ENCODE measurements at regions not wholly inside any gene's neighbourhood (a gene's known extent, or its start where the extent isn't known, plus 50 kb on each side); places are given as distances from the start of the nearest gene placed in this dataset.

GRCh38 chr4:162285753-162286152, 122.0 kb upstream of the FSTL5 start:
- no peak for DNase-seq
- H3K36me3 Mint-ChIP-seq (ENCODE audit: low read depth): no peaks in the 10 kb centered on the region

DNA sequence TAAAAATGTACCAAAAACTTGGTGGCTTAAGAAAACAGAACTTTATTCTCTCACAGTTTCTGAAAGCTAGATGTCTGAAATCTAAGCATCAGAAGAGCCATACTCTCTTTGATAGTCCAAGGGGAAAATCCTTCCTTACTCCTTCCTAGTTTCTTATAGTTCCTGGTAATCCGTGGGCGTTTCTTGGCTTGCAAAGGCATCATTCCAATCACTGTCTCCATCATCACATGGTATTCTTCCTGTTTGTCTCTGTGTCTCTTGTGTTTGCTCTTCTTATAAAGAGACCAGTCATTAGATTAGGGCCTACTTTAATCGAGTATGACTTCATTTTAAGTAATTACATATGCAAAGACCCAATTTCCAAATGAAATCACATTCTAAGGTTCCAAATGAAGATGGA, 118.9 kb upstream of the FSTL5 start:
- no peaks in the 10 kb centered on the region for H3K9me3 ChIP-seq (ENCODE audit: control insufficient read depth, low read length)
- Mint-ChIP-seq H3K4me1 (no peaks in the 10 kb centered on the region), H3K4me3 (no peak overlapping the region), H3K27me3 (ENCODE audit: insufficient read depth) (no peaks in the 10 kb centered on the region), H3K36me3 (ENCODE audit: low read depth) (no peaks in the 10 kb centered on the region), H3K9me3 (no peaks in the 10 kb centered on the region), H3K27ac (no peak overlapping the region)
- no peak for DNase-seq
- no peaks in the 10 kb centered on the region for H3K4me1 ChIP-seq (ENCODE audit: control insufficient read depth, insufficient read depth, low read length)
- 96% methylated on average over 3 of the region's 3 CpGs; no CpG with 5 or more reads in 1 of the 2 experiments for WGBS, 2 experiments (ENCODE audit: insufficient coverage in 1 of 2, insufficient read length in 1 of 2)
- TF ChIP-seq, protein P1, sequence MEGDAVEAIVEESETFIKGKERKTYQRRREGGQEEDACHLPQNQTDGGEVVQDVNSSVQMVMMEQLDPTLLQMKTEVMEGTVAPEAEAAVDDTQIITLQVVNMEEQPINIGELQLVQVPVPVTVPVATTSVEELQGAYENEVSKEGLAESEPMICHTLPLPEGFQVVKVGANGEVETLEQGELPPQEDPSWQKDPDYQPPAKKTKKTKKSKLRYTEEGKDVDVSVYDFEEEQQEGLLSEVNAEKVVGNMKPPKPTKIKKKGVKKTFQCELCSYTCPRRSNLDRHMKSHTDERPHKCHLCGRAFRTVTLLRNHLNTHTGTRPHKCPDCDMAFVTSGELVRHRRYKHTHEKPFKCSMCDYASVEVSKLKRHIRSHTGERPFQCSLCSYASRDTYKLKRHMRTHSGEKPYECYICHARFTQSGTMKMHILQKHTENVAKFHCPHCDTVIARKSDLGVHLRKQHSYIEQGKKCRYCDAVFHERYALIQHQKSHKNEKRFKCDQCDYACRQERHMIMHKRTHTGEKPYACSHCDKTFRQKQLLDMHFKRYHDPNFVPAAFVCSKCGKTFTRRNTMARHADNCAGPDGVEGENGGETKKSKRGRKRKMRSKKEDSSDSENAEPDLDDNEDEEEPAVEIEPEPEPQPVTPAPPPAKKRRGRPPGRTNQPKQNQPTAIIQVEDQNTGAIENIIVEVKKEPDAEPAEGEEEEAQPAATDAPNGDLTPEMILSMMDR (conservative IDR thresholded peaks at IDR 0.05): no peak
- H3K4me3 ChIP-seq (ENCODE audit: low read length): no peak overlapping the region
- H3K27me3 ChIP-seq (ENCODE audit: control insufficient read depth, insufficient read depth, low read length, poor library complexity, severe bottlenecking): no peaks in the 10 kb centered on the region
- no peak overlapping the region for H3K27ac ChIP-seq (ENCODE audit: low read depth, low read length)
- no peak overlapping the region for H3K9ac ChIP-seq (ENCODE audit: extremely low read depth, low read length, poor library complexity, severe bottlenecking)
- no peaks in the 10 kb centered on the region for H3K36me3 ChIP-seq (ENCODE audit: control insufficient read depth, insufficient read depth, low read length)

More at GRCh38 chr4:162285753-162286152, 122.0 kb upstream of the FSTL5 start:
- TF ChIP-seq, protein P1 (conservative IDR thresholded peaks at IDR 0.05): no peak
- Histone ChIP-seq H3K27me3 (ENCODE audit: control insufficient read depth, insufficient read depth, low read length, poor library complexity, severe bottlenecking) (no peaks in the 10 kb centered on the region), H3K9ac (ENCODE audit: extremely low read depth, low read length, poor library complexity, severe bottlenecking) (no peak overlapping the region), H3K4me3 (ENCODE audit: low read length) (no peak overlapping the region), H3K9me3 (ENCODE audit: control insufficient read depth, low read length) (no peaks in the 10 kb centered on the region), H3K36me3 (ENCODE audit: control insufficient read depth, insufficient read depth, low read length) (no peaks in the 10 kb centered on the region), H3K4me1 (ENCODE audit: control insufficient read depth, insufficient read depth, low read length) (no peaks in the 10 kb centered on the region), H3K27ac (ENCODE audit: low read depth, low read length) (no peak overlapping the region)
- Mint-ChIP-seq H3K9me3 (no peaks in the 10 kb centered on the region), H3K27ac (no peak overlapping the region), H3K4me1 (no peaks in the 10 kb centered on the region), H3K4me3 (no peak overlapping the region), H3K27me3 (ENCODE audit: insufficient read depth) (no peaks in the 10 kb centered on the region)
- 88% methylated on average over 2 of the region's 2 CpGs; no CpG with 5 or more reads in 1 of the 2 experiments for WGBS, 2 experiments (ENCODE audit: insufficient coverage in 1 of 2, insufficient read length in 1 of 2)

DNA sequence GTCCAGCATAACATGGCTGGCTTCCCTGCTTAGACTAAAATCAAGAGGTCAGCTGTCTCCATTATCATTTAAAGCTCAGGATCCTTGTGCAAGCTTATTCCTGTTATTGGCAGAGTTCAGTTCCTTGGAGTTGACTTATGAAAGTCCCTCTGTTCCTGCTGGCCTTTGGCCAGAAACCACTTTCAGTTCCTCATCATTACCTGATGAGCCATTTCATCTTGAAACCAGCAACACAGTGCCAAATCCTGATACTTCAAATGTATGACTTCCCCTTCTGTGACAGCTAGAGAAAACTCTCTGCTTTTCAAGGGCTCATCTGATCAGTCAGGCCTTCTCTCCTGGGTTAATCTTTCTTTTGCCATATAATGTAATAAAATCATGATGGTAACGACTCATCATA, 110.6 kb upstream of the FSTL5 start:
- no CpG with 5 or more reads among the region's 1 CpG for WGBS, 2 experiments (ENCODE audit: insufficient coverage in 1 of 2, insufficient read length in 1 of 2)
- no peaks in the 10 kb centered on the region for H3K36me3 ChIP-seq (ENCODE audit: control insufficient read depth, insufficient read depth, low read length)
- no peak overlapping the region for H3K9ac ChIP-seq (ENCODE audit: extremely low read depth, low read length, poor library complexity, severe bottlenecking)
- H3K4me3 ChIP-seq (ENCODE audit: low read length): no peak overlapping the region
- no peak overlapping the region for H3K27ac Mint-ChIP-seq
- DNase-seq: no peak
- no peaks in the 10 kb centered on the region for H3K9me3 ChIP-seq (ENCODE audit: control insufficient read depth, low read length)
- H3K9me3 Mint-ChIP-seq: no peaks in the 10 kb centered on the region
- H3K4me1 ChIP-seq (ENCODE audit: control insufficient read depth, insufficient read depth, low read length): no peaks in the 10 kb centered on the region
- H3K36me3 Mint-ChIP-seq (ENCODE audit: low read depth): no peaks in the 10 kb centered on the region
- TF ChIP-seq, protein P1 (conservative IDR thresholded peaks at IDR 0.05): no peak
- no peak overlapping the region for H3K4me3 Mint-ChIP-seq
- H3K27me3 ChIP-seq (ENCODE audit: control insufficient read depth, insufficient read depth, low read length, poor library complexity, severe bottlenecking): no peaks in the 10 kb centered on the region
- H3K27me3 Mint-ChIP-seq (ENCODE audit: insufficient read depth): no peaks in the 10 kb centered on the region
- no peaks in the 10 kb centered on the region for H3K4me1 Mint-ChIP-seq
- no peak overlapping the region for H3K27ac ChIP-seq (ENCODE audit: low read depth, low read length)

Data from endodermal cell (in vitro differentiated cells).